B cell (primary cell): ENCODE measurements at regions not wholly inside any gene's neighbourhood (a gene's known extent, or its start where the extent isn't known, plus 50 kb on each side); places are given as distances from the start of the nearest gene placed in this dataset.

Source experiments
- EZH2 ChIP-seq: IDR thresholded peaks from 2 replicates; pipeline ENCODE4 v1.6.1; 2012; ENCODE audit warnings: borderline replicate concordance, low read depth, mild to moderate bottlenecking, moderate library complexity, low read length; ENCODE audit not compliant: insufficient read depth, poor library complexity, severe bottlenecking
- TF ChIP-seq, protein P1 (sequence below): fragments of 200-600 bp; IDR thresholded peaks from one replicate; pipeline ENCODE4 v1.8.0; 2022; ENCODE audit warnings: antibody characterized with exemption, mild to moderate bottlenecking

DNA sequence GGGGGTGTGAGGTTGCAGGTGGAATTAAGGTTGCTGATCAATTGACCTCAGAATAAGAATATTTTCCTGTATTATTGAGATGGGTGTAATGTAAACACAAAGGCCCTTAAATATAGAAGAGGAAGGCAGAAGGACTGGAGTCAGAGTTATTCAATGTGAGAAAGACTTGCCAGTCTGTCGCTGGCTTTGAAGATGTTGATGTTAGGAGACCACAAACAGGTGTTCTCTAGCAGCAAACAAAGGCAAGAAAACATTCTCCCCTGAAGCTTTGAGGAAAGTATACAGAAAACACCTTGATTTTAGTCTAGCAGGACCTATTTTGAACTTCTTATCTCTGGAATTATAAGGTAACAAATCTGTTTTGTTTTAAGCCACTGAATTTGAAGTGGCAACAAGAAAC is 138.9 kb upstream of the PTPRK start:
- TF ChIP-seq, protein P1, sequence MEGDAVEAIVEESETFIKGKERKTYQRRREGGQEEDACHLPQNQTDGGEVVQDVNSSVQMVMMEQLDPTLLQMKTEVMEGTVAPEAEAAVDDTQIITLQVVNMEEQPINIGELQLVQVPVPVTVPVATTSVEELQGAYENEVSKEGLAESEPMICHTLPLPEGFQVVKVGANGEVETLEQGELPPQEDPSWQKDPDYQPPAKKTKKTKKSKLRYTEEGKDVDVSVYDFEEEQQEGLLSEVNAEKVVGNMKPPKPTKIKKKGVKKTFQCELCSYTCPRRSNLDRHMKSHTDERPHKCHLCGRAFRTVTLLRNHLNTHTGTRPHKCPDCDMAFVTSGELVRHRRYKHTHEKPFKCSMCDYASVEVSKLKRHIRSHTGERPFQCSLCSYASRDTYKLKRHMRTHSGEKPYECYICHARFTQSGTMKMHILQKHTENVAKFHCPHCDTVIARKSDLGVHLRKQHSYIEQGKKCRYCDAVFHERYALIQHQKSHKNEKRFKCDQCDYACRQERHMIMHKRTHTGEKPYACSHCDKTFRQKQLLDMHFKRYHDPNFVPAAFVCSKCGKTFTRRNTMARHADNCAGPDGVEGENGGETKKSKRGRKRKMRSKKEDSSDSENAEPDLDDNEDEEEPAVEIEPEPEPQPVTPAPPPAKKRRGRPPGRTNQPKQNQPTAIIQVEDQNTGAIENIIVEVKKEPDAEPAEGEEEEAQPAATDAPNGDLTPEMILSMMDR = no peak
- no peak for TF ChIP-seq EZH2
